ENCODE measurements at regions not wholly inside any gene's neighbourhood (a gene's known extent, or its start where the extent isn't known, plus 50 kb on each side); places are given as distances from the start of the nearest gene placed in this dataset.
"Not testable (repeated sequence)": the region's sequence is repeated elsewhere in the genome, so short reads cannot be mapped to it uniquely, and the experiment has no call there.

DNA sequence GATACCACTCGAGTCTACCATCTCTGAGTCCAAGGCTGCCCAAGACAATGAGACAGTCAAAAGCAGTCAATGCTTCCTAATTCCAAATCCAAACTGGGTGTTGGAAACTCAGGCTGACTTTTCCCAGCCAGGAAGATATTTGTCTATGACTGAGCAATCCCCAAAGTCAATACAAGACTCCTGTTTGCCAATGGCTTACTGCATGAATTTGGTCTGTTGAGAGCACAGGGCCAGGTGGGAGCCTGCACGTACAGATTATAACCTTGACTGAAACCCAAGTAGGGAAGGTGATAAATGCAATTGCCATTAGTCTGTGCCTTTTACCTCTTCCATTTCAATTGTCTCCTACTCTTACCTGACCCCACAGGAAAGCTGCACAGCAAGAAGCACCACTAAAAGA, 72.6 kb upstream of the PPARGC1A start:
- ATAC-seq: no peak
- DNase-seq: no peak
- intact Hi-C loops (cut with DNase I): no loop called here

DNA sequence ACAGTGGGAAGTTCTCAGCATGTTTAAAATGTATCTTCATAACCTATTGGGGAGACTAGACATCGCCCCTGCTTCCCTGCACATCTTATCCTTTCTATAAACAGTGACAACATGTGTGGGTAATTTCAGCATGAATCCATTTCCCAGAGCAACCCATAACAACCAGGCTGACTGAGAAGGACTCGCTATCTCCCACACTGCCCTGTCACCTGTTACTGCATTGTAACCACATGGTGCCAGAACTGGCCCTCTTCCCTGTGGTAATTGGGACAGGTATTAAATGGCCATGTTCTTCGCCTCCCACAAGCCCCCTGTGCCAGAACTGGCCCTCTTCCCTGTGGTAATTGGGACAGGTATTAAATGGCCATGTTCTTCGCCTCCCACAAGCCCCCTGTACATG, 71.5 kb upstream of the PPARGC1A start:
- intact Hi-C loops (cut with DNase I): not testable (repeated sequence)

DNA sequence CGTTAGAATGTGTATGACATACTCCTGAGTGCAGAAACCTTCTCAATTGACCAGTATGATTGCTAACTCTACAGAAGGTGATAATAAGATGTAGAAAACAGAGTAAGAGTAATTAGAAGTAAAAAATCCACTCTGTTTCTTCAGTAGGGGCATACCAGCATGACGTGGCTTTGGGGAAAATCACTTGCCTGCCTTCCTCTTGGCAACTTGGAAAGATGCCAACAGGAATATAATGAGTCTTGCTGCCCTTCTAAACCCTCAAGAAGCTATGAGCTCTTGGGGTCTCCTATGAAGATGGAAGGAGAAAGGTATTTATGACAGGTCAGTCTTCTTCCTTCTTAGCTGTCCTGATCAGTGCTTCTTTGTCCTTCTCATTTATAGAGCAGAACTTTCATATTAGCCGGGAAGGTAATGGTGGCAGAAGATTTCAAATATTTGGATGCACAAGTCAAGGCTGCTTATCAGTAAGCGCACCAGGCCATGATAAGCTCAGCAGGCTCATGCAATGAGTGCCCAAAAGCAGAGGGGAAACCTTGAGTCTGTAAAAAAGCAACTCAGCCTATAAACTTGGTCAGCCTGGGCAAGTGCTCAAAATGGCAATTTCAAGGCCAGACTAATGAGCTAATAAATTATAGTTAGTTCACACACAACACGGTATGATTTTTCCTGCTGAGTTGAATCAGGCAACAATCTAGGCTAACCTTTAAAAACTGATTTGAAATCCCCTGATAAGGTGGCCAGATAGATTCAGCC, 69.7 kb upstream of the PPARGC1A start:
- intact Hi-C loops (cut with DNase I): no loop called here
- no peak for DNase-seq
- no peak for ATAC-seq

More for the DNA sequence above, 71.5 kb upstream of the PPARGC1A start:
- not testable (repeated sequence) for DNase-seq, ATAC-seq

- no peak for DNase-seq
- no peak for ATAC-seq
- intact Hi-C loops (cut with DNase I): no loop called here
Measured at GRCh38 chr4:23958749-23959148, 68.9 kb upstream of the PPARGC1A start.

DNA sequence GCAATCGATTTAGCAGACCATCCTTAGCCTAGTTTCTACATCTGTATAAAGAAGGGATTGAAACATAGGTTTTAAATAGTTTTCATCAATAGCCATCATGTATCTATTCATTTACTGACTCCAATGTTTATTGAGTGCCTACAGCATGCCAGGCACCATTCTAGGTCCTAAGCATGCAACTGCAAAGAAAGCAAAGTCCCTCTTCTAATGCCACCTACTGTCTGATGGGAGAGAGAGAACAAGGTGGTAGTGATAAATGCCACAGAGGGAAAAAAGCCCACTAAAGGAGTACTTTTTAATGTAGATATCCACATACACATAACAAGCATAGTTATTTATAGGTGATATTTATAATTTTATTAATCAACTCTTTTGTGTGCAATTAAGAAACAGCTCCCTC, 67.6 kb upstream of the PPARGC1A start:
- DNase-seq (no peak), ATAC-seq (no peak)
- intact Hi-C loops (cut with DNase I): no loop called here

GRCh38 chr4:23956601-23957364, 66.9 kb upstream of the PPARGC1A start:
- peak; percentile 19 to 32 for ATAC-seq

GRCh38 chr4:23952258-23952657, 62.4 kb upstream of the PPARGC1A start:
- no peak for ATAC-seq
- intact Hi-C loops (cut with DNase I): no loop called here
- DNase-seq: no peak

More at GRCh38 chr4:23956601-23957364, 66.9 kb upstream of the PPARGC1A start:
- no peak for DNase-seq
- intact Hi-C loops (cut with DNase I): no loop called here

DNA sequence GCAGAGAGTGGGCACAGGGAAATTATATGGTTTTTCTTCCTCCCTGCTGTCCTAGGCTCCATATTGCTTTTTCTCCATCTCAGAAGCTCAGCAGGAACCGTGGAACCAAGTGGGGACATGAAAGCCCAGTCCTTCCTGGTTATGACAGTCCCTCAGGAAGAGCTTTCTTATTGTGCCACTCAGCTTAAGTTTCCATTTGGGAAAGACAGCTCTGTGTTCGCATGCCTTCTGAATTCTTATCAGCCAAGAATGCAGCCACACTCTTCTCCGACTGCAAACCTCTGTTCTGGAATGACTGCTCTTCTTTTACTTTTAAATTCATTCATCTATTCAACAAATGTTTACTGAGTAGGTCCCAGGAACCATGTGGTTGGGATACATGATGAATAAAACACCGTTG, 58.0 kb upstream of the PPARGC1A start:
- intact Hi-C loops (cut with DNase I): no loop called here
- no peak for DNase-seq
- ATAC-seq: no peak

GRCh38 chr4:23946299-23946698, 56.5 kb upstream of the PPARGC1A start:
- ATAC-seq: no peak

GRCh38 chr4:23945451-23946017, 55.7 kb upstream of the PPARGC1A start:
- DNase-seq (peak; percentile 23), ATAC-seq (peak in 1 of 2 donors; percentile 75)
- intact Hi-C loops (cut with DNase I): no loop called here

More at GRCh38 chr4:23946299-23946698, 56.5 kb upstream of the PPARGC1A start:
- intact Hi-C loops (cut with DNase I): no loop called here
- no peak for DNase-seq

DNA sequence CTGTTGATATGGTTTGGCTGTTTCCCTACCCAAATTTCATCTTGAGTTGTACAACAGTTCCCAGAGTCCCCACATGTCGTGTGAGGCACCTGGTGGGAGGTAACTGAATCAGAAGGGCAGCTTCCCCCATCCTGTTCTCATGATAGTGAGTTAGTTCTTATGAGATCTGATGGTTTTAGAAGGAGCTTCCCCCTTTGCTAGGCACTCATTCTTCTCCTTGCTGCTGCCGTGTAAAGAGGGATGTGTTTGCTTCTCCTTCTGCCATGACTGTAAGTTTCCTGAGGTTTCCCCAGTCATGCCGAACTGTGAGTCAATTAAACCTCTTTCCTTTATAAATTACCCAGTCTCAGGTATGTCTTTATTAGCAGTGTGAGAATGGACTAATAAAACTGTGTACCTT, 54.7 kb upstream of the PPARGC1A start:
- intact Hi-C loops (cut with DNase I); ATAC-seq; DNase-seq: not testable (repeated sequence)

DNA sequence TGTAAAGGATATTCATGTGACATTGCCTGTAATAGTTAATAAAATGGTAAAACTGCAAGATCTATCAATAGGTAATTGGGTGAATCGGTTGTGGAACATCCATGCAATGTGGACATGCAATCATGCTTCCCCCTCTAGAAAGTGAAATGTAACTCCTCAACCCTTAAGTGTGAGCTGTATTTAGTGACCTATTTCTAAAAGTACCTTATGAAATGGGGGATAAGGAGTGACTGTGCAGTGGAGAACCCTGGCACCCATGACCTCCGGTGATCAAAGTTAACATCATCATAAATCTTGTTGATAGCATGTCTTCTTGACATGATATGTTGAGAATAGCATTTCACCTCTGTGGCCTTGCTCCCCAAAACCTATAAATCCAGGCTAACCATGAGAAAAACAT, 53.6 kb upstream of the PPARGC1A start:
- ATAC-seq (no peak), DNase-seq (no peak)
- intact Hi-C loops (cut with DNase I): no loop called here

DNA sequence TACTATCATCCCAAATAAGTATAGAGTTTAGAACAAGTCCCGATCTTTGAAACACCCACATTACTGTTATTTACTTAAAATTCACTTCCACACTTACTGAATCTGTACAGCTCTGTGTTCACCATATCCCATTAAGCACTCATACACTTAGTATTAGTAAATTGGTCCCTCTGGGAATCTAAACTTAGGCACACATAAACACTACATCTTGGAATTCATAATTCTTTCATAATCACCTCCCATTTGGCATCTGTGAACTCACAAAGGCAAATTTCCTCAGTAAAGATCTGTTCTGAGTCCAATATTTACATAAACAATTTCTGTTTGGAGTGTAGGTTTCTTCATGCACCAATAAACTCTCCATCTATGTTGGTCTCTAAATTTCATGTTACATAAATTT, 52.6 kb upstream of the PPARGC1A start:
- no peak for ATAC-seq
- DNase-seq: no peak
- intact Hi-C loops (cut with DNase I): no loop called here
